ENCODE measurements at regions not wholly inside any gene's neighbourhood (a gene's known extent, or its start where the extent isn't known, plus 50 kb on each side); places are given as distances from the start of the nearest gene placed in this dataset.

GRCh38 chr18:27717250-27717649 is 459.7 kb downstream of the CDH2 start:
- Histone ChIP-seq H3K4me1 (ENCODE audit: control insufficient read depth, insufficient read depth, low read length) (no peaks in the 10 kb centered on the region), H3K4me3 (ENCODE audit: low read depth in 2 of 2, low read length in 2 of 2) (no peak overlapping the region), H3K9me3 (ENCODE audit: control insufficient read depth, insufficient read depth, low read depth, low read length) (no peaks in the 10 kb centered on the region), H3K27ac (ENCODE audit: low read length) (no peak overlapping the region), H3K36me3 (ENCODE audit: control insufficient read depth, insufficient read depth, low read length) (no peaks in the 10 kb centered on the region), H3K27me3 (ENCODE audit: control insufficient read depth, insufficient read depth, low read length) (no peaks in the 10 kb centered on the region)
- ATAC-seq (no peak), DNase-seq (ENCODE audit: low read depth, low spot score) (no peak)
- in situ Hi-C loops (cut with HindIII; ENCODE audit: low pct_unique_long_range_greater_than_20kb, low sequenced_read_pairs) (no loop called here), intact Hi-C loops (cut with micrococcal nuclease; ENCODE audit: unreplicated experiment) (no loop called here)
- TF ChIP-seq SIN3A (IDR thresholded peaks at IDR 0.05; ENCODE audit: borderline replicate concordance, insufficient read depth, low read depth, low read length) (no peak), TCF7L2 (IDR thresholded peaks at IDR 0.05; ENCODE audit: low read depth, low read length) (no peak), POLR2AphosphoS5 (IDR thresholded peaks at IDR 0.05; ENCODE audit: low read depth, low read length) (no peak), REST (IDR thresholded peaks at IDR 0.05; ENCODE audit: insufficient read depth in 1 of 2, low read depth in 2 of 2, low read length in 1 of 2) (no peak)
- TF ChIP-seq, protein P1, sequence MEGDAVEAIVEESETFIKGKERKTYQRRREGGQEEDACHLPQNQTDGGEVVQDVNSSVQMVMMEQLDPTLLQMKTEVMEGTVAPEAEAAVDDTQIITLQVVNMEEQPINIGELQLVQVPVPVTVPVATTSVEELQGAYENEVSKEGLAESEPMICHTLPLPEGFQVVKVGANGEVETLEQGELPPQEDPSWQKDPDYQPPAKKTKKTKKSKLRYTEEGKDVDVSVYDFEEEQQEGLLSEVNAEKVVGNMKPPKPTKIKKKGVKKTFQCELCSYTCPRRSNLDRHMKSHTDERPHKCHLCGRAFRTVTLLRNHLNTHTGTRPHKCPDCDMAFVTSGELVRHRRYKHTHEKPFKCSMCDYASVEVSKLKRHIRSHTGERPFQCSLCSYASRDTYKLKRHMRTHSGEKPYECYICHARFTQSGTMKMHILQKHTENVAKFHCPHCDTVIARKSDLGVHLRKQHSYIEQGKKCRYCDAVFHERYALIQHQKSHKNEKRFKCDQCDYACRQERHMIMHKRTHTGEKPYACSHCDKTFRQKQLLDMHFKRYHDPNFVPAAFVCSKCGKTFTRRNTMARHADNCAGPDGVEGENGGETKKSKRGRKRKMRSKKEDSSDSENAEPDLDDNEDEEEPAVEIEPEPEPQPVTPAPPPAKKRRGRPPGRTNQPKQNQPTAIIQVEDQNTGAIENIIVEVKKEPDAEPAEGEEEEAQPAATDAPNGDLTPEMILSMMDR (IDR thresholded peaks at IDR 0.05) = no peak
- CTCF ChIA-PET = no interaction called here
- BruUV-seq (replicated peaks) = no TSS peak
- POLR2A ChIA-PET = no interaction called here

DNA sequence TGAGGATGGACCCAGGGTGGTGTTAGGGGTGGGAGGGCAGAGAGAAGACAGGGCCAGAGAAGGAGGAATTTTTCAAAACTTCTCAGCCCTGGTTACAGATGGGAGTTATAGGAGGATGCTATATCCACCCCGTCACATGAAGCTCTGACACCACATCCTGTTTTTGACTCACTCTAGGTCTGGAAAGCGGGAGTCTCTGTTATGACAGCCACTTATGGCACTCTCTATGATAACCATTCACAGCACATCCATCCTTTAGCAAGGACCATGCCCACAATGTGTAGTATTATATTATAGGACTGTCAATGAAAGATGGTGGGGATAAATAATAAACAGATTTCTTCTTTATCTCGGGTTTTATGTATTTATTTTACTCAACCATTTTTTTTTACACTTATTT is 461.2 kb downstream of the CDH2 start:
- no peaks in the 10 kb centered on the region for H3K4me1 ChIP-seq (ENCODE audit: control insufficient read depth, insufficient read depth, low read length)
- H3K36me3 ChIP-seq (ENCODE audit: control insufficient read depth, insufficient read depth, low read length) = no peaks in the 10 kb centered on the region
- no TSS peak for BruUV-seq (replicated peaks)
- ChIA-PET CTCF (no interaction called here), POLR2A (no interaction called here)
- TF ChIP-seq, protein P1 (IDR thresholded peaks at IDR 0.05) = no peak
- TF ChIP-seq REST (IDR thresholded peaks at IDR 0.05; ENCODE audit: insufficient read depth in 1 of 2, low read depth in 2 of 2, low read length in 1 of 2) (no peak), SIN3A (IDR thresholded peaks at IDR 0.05; ENCODE audit: borderline replicate concordance, insufficient read depth, low read depth, low read length) (no peak), POLR2AphosphoS5 (IDR thresholded peaks at IDR 0.05; ENCODE audit: low read depth, low read length) (no peak), TCF7L2 (IDR thresholded peaks at IDR 0.05; ENCODE audit: low read depth, low read length) (no peak)
- no peak for DNase-seq (ENCODE audit: low read depth, low spot score)
- in situ Hi-C loops (cut with HindIII; ENCODE audit: low pct_unique_long_range_greater_than_20kb, low sequenced_read_pairs) (no loop called here), intact Hi-C loops (cut with micrococcal nuclease; ENCODE audit: unreplicated experiment) (no loop called here)
- no peaks in the 10 kb centered on the region for H3K27me3 ChIP-seq (ENCODE audit: control insufficient read depth, insufficient read depth, low read length)
- no peak for ATAC-seq
- no peak overlapping the region for H3K27ac ChIP-seq (ENCODE audit: low read length)
- H3K9me3 ChIP-seq (ENCODE audit: control insufficient read depth, insufficient read depth, low read depth, low read length) = no peaks in the 10 kb centered on the region
- H3K4me3 ChIP-seq (ENCODE audit: low read depth in 2 of 2, low read length in 2 of 2) = no peak overlapping the region

All from Panc1 (cell line).